CD4-positive, alpha-beta memory T cell (primary cell): ENCODE measurements at regions not wholly inside any gene's neighbourhood (a gene's known extent, or its start where the extent isn't known, plus 50 kb on each side); places are given as distances from the start of the nearest gene placed in this dataset.
A peak's percentile ranks its signal among the peaks of the same experiment; 100 is the strongest.

Source experiments
- CTCF ChIA-PET: fragments of 350-600 bp; sonication (Branson Sonifier 250); formaldehyde crosslinking; loops from one replicate; lab custom pipeline; 2021; ENCODE audit warnings: inconsistent platforms; ENCODE audit not compliant: partially characterized antibody; lab: Charles Lee
- POLR2A ChIA-PET: fragments of 350-600 bp; sonication (Branson Sonifier 250); formaldehyde crosslinking; loops from one replicate; lab custom pipeline; 2021; ENCODE audit not compliant: partially characterized antibody; lab: Charles Lee
- DNase-seq, 5 donors: peaks; one replicate each; pipeline versions ENCODE4 v3.0.0 to v3.0.0-alpha.2; 2020 to 2022; ENCODE audit warnings: mixed read lengths in 1 of 5
- H3K27ac ChIP-seq: one replicate; pipeline ENCODE4 v1.7.0; 2013; ENCODE audit warnings: low read depth, low read length
- H3K27me3 ChIP-seq: 2 replicates; pipeline ENCODE4 v1.7.0; 2013; ENCODE audit warnings: mild to moderate bottlenecking, low read length, moderate library complexity; ENCODE audit not compliant: insufficient read depth
- H3K36me3 ChIP-seq: 2 replicates; pipeline ENCODE4 v1.7.0; 2013; ENCODE audit warnings: mild to moderate bottlenecking, low read length, moderate library complexity; ENCODE audit not compliant: insufficient read depth
- H3K4me1 ChIP-seq: 2 replicates; pipeline ENCODE4 v1.7.0; 2013; ENCODE audit warnings: mild to moderate bottlenecking, low read length, moderate library complexity; ENCODE audit not compliant: insufficient read depth
- H3K4me3 ChIP-seq, 2 donors: one replicate each; pipeline ENCODE4 v1.7.0; 2013; ENCODE audit warnings: low read length in 2 of 2, mild to moderate bottlenecking in 1 of 2
- H3K9me3 ChIP-seq, 2 donors: one replicate each; pipeline ENCODE4 v1.7.0; 2013; ENCODE audit warnings: low read length in 2 of 2, control low read depth in 1 of 2; ENCODE audit not compliant: control insufficient read depth in 1 of 2
- H3K27ac Mint-ChIP-seq, 7 donors: one replicate each; pipeline ENCODE4 v1.8.0; 2020 to 2021; ENCODE audit warnings: mixed read lengths in 7 of 7, mild to moderate bottlenecking in 6 of 7, inconsistent platforms in 3 of 7, moderate library complexity in 3 of 7
- H3K27me3 Mint-ChIP-seq, 2 donors: one replicate each; pipeline ENCODE4 v1.8.0; 2020 to 2021; ENCODE audit warnings: mixed read lengths in 2 of 2
- H3K36me3 Mint-ChIP-seq, 2 donors: one replicate each; pipeline ENCODE4 v1.8.0; 2020 to 2021; ENCODE audit warnings: mixed read lengths in 2 of 2, inconsistent platforms in 1 of 2, mild to moderate bottlenecking in 1 of 2
- H3K4me1 Mint-ChIP-seq, 4 donors: one replicate each; pipeline ENCODE4 v1.8.0; 2020 to 2021; ENCODE audit warnings: mixed read lengths in 4 of 4, mild to moderate bottlenecking in 1 of 4
- H3K4me3 Mint-ChIP-seq, 8 donors: one replicate each; pipeline ENCODE4 v1.8.0; 2020 to 2021; ENCODE audit warnings: mixed read lengths in 8 of 8, mild to moderate bottlenecking in 7 of 8, moderate library complexity in 6 of 8, inconsistent platforms in 3 of 8
- H3K9me3 Mint-ChIP-seq, 8 donors: one replicate each; pipeline ENCODE4 v1.8.0; 2020 to 2021; ENCODE audit warnings: mixed read lengths in 8 of 8, mild to moderate bottlenecking in 5 of 8, inconsistent platforms in 3 of 8, moderate library complexity in 1 of 8
- intact Hi-C: fragments of 100-400 bp; cut with micrococcal nuclease; formaldehyde crosslinking; loops from one replicate; pipeline ENCODE4 v1.15.1; 2023

DNA sequence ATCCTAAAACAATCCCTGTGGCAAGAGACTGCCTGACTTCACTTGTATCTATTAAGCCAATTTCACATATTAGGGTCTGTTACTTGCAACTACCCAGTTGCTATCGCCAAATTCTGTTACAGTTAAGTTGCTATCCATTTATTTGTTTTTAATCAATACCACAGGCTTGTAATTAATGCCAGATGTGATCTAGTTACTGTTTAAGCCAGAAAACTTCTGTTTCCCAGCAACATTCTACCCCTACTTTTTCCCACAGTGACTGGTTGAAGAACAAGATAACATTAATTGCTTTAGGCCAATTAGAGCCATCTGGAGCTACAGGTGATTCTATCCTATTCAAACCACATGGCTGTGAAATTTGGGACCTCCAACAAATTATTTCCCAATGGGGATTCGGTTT is 131.3 kb downstream of the ALOX5 start:
- DNase-seq = no peak
- no peak overlapping the region for H3K4me3 Mint-ChIP-seq
- CTCF ChIA-PET = no interaction called here
- Histone ChIP-seq H3K4me1 (no peaks in the 10 kb centered on the region), H3K27ac (no peak overlapping the region), H3K36me3 (no peaks in the 10 kb centered on the region), H3K27me3 (no peaks in the 10 kb centered on the region), H3K4me3 (no peak overlapping the region), H3K9me3 (no peaks in the 10 kb centered on the region)
- intact Hi-C loops = no loop called here
- POLR2A ChIA-PET = no interaction called here
- peaks cover 0 to 4% (median 0%) of the 10 kb centered on the region in 8 donors for H3K9me3 Mint-ChIP-seq
- peaks cover 0 to 1% of the 10 kb centered on the region in 2 donors for H3K36me3 Mint-ChIP-seq
- H3K27ac Mint-ChIP-seq = no peak overlapping the region
- no peaks in the 10 kb centered on the region for H3K27me3 Mint-ChIP-seq
- H3K4me1 Mint-ChIP-seq = peaks cover 9 to 22% (median 15%) of the 10 kb centered on the region in 4 donors

DNA sequence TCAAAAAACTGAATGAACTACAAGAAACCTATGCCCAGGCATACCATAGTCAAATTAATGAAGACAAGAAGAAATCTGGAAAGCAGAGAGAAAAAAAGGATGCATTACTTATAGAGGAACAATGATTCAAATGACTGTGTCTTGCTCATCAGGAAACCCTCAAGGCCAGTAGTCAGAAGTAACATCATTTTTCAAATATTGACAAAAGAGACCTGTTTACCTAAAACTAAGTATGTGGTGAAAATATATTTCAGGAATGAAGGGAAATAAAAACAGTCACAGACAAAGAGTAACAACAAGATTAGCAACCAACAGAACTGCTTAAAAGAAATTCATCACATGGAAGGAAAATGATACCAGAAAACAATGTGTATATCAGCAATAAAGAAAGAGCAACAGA is 128.4 kb downstream of the ALOX5 start:
- intact Hi-C loops = no loop called here
- Mint-ChIP-seq H3K9me3 (peaks cover under 1 to 6% (median 2%) of the 10 kb centered on the region in 8 donors), H3K4me1 (peaks cover 8 to 30% (median 21%) of the 10 kb centered on the region in 4 donors), H3K27me3 (no peaks in the 10 kb centered on the region), H3K36me3 (peaks cover 0 to 9% of the 10 kb centered on the region in 2 donors), H3K4me3 (no peak overlapping the region), H3K27ac (no peak overlapping the region)
- H3K27ac ChIP-seq = no peak overlapping the region
- DNase-seq = no peak
- no peaks in the 10 kb centered on the region for H3K9me3 ChIP-seq
- H3K27me3 ChIP-seq = no peaks in the 10 kb centered on the region
- no peaks in the 10 kb centered on the region for H3K36me3 ChIP-seq
- no peak overlapping the region for H3K4me3 ChIP-seq
- ChIA-PET POLR2A (no interaction called here), CTCF (interaction anchor here (1.6 kb wide), 1 partner anchor 42 kb away, joined by 4 read pairs; no protein-coding TSS in a partner anchor)
- H3K4me1 ChIP-seq = peaks cover 8% of the 10 kb centered on the region

DNA sequence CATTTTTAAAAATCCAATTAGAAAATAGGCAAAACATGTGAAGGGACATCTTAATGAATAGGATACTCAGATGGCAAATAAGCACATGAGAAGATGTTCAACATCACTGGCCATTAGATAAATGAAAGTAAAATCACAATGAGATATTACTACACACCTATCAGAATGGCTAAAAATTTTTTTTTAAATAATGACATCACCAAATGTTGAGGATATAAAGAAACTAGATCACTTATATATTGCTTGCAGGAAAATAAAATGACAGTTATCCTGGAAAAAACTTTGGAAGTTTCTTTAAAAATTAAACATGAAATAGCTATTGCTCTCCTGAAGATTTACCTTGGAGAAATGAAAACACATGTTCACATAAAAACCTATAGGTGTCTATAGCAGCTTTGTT is 127.8 kb downstream of the ALOX5 start:
- no peak for DNase-seq
- POLR2A ChIA-PET = no interaction called here
- intact Hi-C loops = no loop called here
- H3K27ac ChIP-seq = no peak overlapping the region
- H3K9me3 ChIP-seq = no peaks in the 10 kb centered on the region
- peaks cover 0 to 12% of the 10 kb centered on the region in 2 donors for H3K36me3 Mint-ChIP-seq
- no peaks in the 10 kb centered on the region for H3K27me3 Mint-ChIP-seq
- H3K4me1 Mint-ChIP-seq = peaks cover 9 to 32% (median 22%) of the 10 kb centered on the region in 4 donors
- peaks cover 3 to 9% (median 7%) of the 10 kb centered on the region in 8 donors for H3K9me3 Mint-ChIP-seq
- no peaks in the 10 kb centered on the region for H3K36me3 ChIP-seq
- no peak overlapping the region for H3K27ac Mint-ChIP-seq
- no peaks in the 10 kb centered on the region for H3K27me3 ChIP-seq
- no peak overlapping the region for H3K4me3 ChIP-seq
- no peak overlapping the region for H3K4me3 Mint-ChIP-seq
- H3K4me1 ChIP-seq = peaks cover 8% of the 10 kb centered on the region
- CTCF ChIA-PET = interaction anchor here (1.6 kb wide), 1 partner anchor 41 kb away, joined by 4 read pairs; no protein-coding TSS in a partner anchor

DNA sequence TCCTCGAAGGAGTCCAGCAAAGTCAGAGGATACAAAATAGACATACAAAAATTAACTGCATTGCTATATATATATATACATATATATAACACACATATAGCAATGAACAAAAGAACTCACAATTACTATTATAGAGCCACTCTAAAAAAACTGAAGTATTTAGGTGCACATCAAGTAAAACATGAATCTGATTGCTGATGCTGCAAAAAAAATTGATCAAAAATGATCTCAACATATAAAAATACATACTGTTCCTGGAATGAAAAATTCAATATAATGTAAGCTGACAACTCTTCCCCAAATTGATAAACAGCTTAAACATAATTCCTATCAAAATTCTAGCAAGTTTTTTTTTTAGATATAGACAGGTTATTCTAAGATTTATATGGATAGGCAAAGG is 126.8 kb downstream of the ALOX5 start:
- Histone ChIP-seq H3K27me3 (no peaks in the 10 kb centered on the region), H3K9me3 (no peaks in the 10 kb centered on the region), H3K4me3 (no peak overlapping the region), H3K27ac (no peak overlapping the region), H3K4me1 (peaks cover 8% of the 10 kb centered on the region), H3K36me3 (no peaks in the 10 kb centered on the region)
- ChIA-PET POLR2A (no interaction called here), CTCF (interaction anchor here (1.6 kb wide), 1 partner anchor 40 kb away, joined by 4 read pairs; no protein-coding TSS in a partner anchor)
- intact Hi-C loops = no loop called here
- H3K36me3 Mint-ChIP-seq = peaks cover 0 to 13% of the 10 kb centered on the region in 2 donors
- H3K27ac Mint-ChIP-seq = no peak overlapping the region
- H3K4me3 Mint-ChIP-seq = no peak overlapping the region
- H3K27me3 Mint-ChIP-seq = no peaks in the 10 kb centered on the region
- H3K4me1 Mint-ChIP-seq = peaks cover 9 to 32% (median 21%) of the 10 kb centered on the region in 4 donors
- no peak for DNase-seq
- H3K9me3 Mint-ChIP-seq = peaks cover 4 to 14% (median 10%) of the 10 kb centered on the region in 8 donors

DNA sequence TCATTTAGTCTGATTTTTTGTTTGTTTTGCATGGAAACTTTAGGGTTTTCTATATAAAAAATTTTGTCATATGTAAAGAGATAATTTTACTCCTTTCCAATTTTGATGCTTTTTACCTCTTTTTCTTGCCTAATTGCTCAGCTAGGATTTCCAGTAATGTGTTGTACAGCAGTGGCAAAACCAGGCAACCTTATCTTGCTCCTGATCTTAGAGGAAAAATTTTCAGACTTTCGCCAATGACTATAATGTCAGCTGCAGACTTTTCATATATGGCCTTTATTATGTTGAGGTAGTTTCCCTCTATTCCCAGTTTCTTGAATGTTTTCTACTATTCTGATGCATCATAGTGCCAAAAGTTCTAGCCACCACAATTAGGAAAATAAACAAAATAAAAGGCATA is 126.3 kb downstream of the ALOX5 start:
- H3K36me3 ChIP-seq = no peaks in the 10 kb centered on the region
- CTCF ChIA-PET = no interaction called here
- Mint-ChIP-seq H3K9me3 (peaks cover 6 to 19% (median 14%) of the 10 kb centered on the region in 8 donors), H3K27ac (no peak overlapping the region), H3K27me3 (no peaks in the 10 kb centered on the region), H3K4me1 (peaks cover 9 to 32% (median 20%) of the 10 kb centered on the region in 4 donors), H3K4me3 (no peak overlapping the region), H3K36me3 (peaks cover 1 to 18% of the 10 kb centered on the region in 2 donors)
- H3K4me1 ChIP-seq = peaks cover 8% of the 10 kb centered on the region
- H3K27ac ChIP-seq = no peak overlapping the region
- H3K27me3 ChIP-seq = no peaks in the 10 kb centered on the region
- no peak for DNase-seq
- POLR2A ChIA-PET = no interaction called here
- H3K4me3 ChIP-seq = no peak overlapping the region
- intact Hi-C loops = no loop called here
- no peaks in the 10 kb centered on the region for H3K9me3 ChIP-seq

DNA sequence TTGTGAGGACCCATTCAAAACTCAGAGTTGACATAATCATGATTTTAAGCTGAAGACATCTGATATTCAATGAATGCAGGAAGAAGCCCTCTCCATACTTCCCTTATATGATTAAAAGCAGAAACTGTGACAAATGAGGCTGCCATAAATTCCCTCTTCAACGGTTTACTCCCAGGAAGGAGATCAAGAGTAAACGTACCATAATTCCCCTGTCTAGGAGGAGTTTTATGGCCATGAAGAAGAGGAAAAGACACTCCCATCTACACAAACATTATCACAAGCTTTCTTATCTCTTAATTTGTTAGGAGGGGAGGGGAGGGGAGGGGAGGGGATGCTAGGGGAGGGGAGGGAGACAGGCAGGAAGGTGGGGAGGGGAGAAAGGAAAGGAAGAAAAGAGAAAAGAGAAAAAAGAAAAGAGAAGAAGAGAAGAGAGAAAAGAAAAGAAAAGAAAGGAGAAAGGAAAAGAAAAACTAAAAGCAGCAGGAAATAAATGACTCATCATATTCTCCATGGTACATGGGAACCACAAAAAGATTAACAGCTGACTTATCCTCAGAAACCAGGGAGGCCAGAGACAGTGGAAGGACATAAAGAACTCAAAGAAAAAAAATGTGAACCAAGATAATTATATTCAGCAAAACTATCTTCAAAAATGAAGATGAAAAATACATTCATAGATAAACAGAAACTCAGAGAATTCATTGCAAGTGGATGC is 121.6 kb downstream of the ALOX5 start:
- no peak overlapping the region for H3K4me3 ChIP-seq
- Mint-ChIP-seq H3K4me3 (peak overlapping the region in 1 of 8 donors; percentile 25), H3K27me3 (no peaks in the 10 kb centered on the region), H3K36me3 (peaks cover 14 to 52% of the 10 kb centered on the region in 2 donors), H3K4me1 (peaks cover 5 to 22% (median 8%) of the 10 kb centered on the region in 4 donors), H3K27ac (peak overlapping the region in 1 of 7 donors; percentile 58), H3K9me3 (peaks cover 2 to 26% (median 16%) of the 10 kb centered on the region in 8 donors)
- no peaks in the 10 kb centered on the region for H3K9me3 ChIP-seq
- ChIA-PET POLR2A (no interaction called here), CTCF (no interaction called here)
- H3K27me3 ChIP-seq = no peaks in the 10 kb centered on the region
- H3K27ac ChIP-seq = no peak overlapping the region
- no peak for DNase-seq
- peaks cover 8% of the 10 kb centered on the region for H3K4me1 ChIP-seq
- no peaks in the 10 kb centered on the region for H3K36me3 ChIP-seq
- intact Hi-C loops = no loop called here
